ENCODE measurements at regions not wholly inside any gene's neighbourhood (a gene's known extent, or its start where the extent isn't known, plus 50 kb on each side); places are given as distances from the start of the nearest gene placed in this dataset.

DNA sequence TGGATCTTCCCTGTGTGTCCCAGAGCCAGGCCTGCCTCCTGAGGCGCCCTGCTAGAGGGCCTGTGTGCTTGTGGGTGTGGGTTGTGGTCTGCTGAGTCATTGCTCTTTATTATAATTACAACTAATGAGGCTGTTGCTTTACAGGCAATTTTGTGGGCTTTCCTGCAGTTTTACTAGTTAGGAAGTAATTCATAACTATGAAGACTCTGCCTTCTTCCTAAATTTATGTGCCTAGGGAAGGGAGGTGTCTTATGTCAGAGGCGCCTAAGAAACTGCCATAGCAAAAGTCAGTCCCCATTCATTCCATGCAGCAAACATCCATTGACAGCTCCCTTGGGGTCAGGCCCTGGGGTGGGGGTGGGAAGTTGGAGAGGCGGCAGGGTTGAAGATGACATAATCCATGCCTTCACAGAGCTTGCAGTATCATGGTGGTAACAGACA, 359.2 kb downstream of the IDS start:
- no peak for DNase-seq

DNA sequence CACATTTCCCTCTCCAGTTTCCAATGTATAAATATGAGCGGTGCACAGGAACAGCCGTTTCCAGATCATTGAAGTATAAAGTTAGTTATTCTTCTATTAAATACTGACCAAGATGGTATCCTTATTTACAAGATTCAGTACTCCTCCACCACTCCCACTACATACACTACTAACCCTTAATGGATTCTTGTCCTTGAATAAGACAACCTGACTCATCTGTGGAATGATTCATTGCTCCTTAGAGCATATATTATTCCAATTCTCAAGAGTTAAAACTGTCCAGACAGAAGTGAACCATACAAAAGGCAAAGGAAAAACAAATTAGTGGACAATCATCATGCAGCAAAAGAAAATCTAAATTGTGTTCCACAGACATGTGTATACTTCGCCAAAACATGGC, 373.3 kb downstream of the IDS start:
- no peak for DNase-seq

DNA sequence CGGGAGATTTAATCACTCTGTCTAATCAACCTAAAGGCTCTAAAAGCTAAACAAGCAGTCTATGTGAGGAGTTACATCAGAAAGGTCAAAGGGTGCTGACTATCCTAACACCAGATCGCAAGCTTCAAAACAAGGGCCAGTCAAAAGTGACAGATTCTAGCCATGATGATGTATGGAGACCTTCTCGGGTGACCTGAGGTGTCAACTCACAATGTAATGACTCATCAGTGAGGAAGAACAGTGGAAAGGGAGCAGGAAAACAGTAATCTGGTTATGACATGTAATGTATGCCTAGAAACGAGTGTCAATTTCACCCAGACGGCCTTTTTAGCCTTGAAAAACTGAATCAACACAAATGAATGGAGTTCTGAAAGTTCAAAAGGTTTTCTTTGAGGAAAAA, 375.3 kb downstream of the IDS start:
- DNase-seq, result no peak

DNA sequence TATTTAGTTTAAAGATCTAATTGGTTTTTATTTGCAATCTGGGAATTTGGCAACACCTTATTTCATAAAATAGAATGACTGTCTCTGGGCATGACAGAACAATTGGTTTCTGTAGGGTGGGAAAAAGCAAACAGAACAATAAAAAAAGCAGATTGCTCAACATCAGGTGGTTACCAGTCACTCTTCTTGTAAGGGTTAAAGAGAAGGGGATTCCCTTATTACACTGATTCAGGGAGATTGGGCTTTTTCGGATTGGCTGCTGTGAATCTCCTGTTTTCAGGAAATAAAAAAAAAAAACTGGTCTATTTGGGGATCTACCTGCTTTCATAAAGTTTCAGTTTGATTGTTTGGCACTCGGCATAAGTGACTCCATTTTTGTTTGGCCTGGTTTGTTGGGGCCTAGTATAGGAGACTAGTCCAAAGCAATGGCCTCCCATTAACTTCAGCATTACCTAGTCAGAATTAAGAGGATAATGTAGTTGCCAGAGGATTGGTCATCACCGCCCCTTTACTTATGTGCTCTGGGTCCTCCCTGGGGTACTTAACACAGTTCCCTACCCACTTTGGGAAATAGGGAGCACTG, 380.5 kb downstream of the IDS start:
- no peak for DNase-seq

DNA sequence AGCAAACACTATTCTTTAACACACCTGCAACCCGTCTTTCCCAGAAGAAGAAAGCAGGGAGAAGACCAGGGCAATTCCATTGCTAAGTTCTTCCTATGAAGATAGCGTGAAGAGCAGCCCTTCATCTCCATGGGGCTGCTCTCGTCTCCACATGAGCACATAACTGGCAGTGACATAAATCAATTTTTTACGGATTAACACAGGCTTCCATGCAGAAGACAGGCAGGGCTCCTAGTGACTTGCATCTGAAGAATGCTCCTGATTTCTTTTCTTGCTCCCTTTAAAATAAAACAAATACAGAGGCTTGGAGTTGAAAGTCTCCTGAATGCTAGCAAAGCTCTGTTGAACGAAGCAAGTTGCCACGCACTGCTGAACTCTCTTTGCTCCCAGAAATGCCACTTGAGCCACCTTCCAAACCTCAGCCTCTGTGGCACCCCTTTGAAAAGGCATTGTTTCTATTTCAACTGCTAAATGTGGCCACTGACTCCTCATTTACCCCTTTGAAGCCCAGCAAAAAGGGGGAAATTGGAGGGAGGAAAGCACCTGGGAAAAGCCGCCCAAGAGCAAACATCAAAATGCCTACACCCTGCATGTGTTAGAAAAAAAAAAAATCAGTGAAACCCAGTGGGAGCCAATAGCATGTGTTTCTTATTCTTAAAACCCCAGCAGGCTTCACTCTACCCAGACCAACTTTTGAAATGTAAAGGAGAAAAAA, 383.7 kb downstream of the IDS start:
- no peak for DNase-seq

DNA sequence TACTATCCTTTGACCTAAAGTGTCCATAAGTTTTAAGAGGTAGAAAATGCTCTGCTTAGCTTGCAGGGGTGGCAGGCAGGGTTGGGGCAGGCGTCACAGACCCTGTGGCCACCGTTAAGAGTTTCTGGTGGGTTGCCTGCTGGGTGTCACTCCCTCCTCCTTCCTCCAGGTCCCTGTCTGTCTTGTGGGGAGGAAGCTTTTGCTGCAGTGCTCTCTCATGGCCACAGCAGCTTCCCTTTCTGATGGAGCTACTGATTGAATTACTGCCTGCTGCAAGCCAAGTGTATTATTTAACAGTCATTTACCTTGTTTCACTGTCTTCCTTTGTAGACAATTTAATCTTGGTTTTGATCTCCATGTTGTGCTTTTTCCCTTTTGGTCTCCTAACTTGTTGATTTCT, 384.6 kb downstream of the IDS start:
- DNase-seq, result no peak

DNA sequence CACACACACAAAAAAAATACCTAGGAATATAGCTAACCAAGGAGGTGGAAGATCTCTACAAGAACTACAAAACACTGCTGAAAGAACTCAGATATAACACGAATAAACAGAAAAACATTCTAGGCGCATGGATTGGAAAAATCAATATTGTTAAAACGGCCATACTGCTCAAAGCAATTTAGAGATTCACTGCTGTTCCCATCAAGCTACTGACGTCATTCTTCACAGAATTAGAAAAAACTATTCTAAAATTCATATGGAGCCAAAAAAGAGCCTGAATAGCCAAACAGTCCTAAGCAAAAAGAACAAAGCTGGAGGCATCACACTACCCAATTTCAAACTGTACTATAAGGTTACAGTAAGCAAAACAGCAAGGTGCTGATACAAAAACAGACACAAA, 390.2 kb downstream of the IDS start:
- DNase-seq, result no peak

DNA sequence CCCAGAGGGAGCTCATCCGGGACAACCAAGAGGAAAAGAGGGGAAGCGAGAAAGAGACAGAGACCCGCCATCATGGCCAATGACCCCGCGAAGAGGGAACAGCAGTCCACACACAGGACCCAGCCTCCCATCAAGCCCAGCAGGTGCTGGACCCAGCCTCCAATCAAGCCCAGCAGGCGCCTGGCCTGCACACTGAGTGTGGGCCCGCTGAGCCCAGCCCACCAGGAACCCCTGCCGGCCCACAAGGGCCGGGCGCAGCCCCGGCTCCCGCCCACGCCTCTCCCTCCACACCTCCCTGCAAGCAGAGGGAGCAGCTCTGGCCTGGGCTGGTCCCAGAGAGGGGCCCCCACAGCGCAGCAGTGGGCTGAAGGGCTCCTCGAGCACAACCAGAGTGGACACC, 391.1 kb downstream of the IDS start:
- DNase-seq, result no peak

DNA sequence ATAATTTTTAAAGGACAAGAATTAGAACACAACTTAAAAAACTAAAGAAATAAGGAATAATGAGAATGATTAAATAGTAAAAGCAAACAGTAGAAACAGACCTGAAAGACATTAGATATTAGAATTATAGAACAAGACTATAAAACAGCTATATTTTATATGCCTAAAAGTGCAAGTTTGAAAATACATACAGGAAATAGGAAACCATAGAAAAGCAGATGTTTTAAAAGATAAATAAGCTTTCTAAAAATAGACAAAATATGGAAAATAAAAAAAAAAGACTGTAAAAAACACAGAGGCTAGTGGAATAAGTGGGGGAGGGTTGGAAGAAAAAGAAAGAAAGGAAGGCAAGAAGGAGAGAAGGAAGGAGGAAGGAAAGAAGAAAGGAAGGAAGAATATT, 407.3 kb downstream of the IDS start:
- no peak for DNase-seq

DNA sequence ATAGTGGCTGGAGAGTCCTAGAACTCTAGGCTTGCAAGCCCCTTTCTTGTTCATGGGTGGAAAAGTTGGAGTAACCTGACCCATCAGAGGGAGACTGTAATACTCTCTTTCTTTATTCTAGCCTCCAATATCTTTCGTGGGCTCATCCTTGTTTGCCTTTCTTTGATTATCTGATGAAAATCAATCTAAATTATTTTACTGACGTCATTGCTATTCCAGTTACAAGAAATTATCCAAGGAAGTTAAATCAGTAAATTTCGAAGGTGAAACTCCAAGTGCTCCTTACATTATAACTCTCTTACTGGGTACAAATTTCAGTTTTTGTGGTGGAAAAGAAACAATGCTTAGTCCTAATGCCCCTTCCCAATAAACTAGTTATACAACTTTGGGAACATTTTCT, 412.9 kb downstream of the IDS start:
- DNase-seq, result no peak

DNA sequence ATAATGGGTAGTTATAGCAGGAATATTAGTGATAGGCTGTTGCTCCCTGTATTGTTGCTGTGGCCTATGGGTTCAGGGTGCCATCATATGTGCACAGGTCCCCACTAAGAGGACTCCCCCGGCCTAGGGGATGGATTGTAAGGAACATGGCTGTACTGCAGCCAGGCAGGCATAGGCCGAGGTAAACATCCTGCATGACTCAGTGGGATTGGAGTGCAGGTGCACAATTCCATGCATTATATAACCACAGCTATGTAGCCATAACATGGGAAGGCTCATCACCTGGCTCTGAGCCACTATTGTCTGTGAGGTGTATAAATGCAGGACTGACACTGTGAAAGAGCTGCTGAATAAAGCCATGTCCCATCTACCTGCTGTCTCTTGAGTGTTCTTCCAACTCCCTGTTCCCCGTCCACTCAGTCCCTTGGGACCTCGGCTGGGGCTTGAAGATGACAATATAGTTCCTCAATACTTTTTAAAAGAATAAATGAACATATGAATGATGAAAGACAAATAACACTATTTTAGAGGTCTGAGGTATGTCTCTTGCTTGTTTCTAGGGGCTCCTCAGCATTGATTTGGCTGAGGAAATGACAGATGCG, 425.2 kb downstream of the IDS start:
- no peak for DNase-seq

DNA sequence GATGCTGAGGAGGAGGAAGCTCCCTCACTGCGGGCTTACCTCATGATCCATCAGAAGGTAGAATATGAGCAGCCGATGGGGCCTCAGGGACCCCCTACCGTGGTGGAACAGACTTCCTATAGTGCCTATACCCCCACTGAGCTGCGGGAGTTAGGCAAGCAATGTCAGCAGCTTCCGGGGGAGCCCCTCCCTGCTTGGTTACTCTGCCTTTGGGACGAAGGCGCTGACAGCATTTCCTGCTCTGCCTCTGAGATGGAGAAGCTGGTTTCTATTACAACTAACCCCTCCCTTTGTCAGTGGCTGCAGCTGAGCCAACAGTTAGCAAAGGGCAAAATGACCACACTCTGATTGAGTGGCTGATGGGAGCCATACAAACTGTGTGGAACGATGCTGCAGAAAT, 430.7 kb downstream of the IDS start:
- DNase-seq, result no peak

DNA sequence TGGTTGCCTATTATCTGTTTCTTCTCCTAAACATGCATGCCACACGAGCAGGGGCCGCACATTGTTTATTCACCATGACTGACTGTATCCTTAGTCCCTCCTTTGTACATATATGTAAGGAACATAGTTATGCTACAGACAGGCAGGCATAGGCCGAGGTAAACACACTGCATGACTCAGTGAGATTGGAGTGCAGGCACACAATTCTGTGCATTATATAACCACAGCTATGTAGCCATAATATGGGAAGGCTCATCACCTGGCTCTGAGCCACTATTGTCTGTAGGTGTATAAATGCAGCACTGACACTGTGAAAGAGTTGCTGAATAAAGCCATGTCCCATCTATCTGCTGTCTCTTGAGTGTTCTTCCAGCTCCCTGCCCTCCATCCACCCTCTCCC, 431.6 kb downstream of the IDS start:
- DNase-seq, result no peak

DNA sequence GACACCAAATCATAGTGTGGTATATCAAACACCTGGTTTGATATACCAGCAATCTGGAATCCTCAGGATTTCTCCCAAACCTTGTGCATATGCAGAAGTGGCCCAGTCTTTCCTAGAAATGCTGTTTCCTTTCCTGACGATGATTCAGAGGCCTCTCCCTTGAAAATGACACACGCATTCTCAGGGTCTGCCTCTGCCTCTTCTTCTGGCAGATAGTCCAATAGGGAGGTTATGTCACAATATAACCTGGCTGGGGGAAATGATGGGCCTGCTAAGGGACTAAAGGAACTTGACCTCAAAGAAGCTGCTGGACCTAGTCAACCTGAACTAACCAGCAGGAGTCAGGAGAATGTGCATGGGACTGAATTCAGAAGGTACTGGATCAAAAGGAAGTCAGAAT, 435.2 kb downstream of the IDS start:
- no peak for DNase-seq

DNA sequence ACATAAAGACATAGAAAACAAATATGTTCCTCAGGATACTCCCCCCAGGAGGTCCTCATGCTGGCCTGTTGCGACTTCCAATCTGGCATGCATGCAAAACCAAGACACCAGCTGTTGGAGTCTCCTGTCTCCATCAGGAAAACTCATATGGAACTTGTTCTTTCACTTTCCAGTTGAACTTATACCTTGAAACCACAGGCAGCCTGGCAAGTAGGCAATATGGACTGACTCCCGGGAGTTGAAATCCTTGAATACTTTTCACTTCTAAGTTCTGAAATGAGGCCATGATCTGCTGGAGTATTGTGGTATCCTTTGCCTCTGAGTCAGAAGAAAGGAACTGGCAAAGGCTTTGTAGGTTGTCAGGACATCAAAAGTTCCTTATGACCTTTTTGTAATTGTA, 444.2 kb downstream of the IDS start:
- DNase-seq, result no peak

All from DMS79 treated with DMSO at 0.1 percent for 48 hours (cell line).